GM18907 (cell line): ENCODE measurements at regions not wholly inside any gene's neighbourhood (a gene's known extent, or its start where the extent isn't known, plus 50 kb on each side); places are given as distances from the start of the nearest gene placed in this dataset.

ENCODE experiments used
- ATAC-seq: cut with Tn5 transposase; IDR thresholded peaks from one replicate; pipeline ENCODE4 v1.9.1; 2021; ENCODE audit warnings: mild to moderate bottlenecking, moderate library complexity; ENCODE audit not compliant: unreplicated experiment

GRCh38 chr10:125226005-125226404 is 65.6 kb upstream of the CTBP2 start:
- ATAC-seq = no peak

GRCh38 chr10:125225051-125225450 is 64.7 kb upstream of the CTBP2 start:
- ATAC-seq = no peak

GRCh38 chr10:125222515-125223308 is 62.3 kb upstream of the CTBP2 start:
- no peak for ATAC-seq

GRCh38 chr10:125221716-125222115 is 61.4 kb upstream of the CTBP2 start:
- ATAC-seq = no peak

GRCh38 chr10:125219776-125220175 is 59.4 kb upstream of the CTBP2 start:
- ATAC-seq = no peak

- no peak for ATAC-seq
These were observed 58.6 kb upstream of the CTBP2 start for GRCh38 chr10:125218967-125219366.

GRCh38 chr10:125217990-125218675 is 57.8 kb upstream of the CTBP2 start:
- ATAC-seq = no peak

- no peak for ATAC-seq
These were observed 56.5 kb upstream of the CTBP2 start for GRCh38 chr10:125216861-125217260.

- ATAC-seq = no peak
These were observed 55.9 kb upstream of the CTBP2 start for GRCh38 chr10:125216309-125216708.

GRCh38 chr10:125214283-125214570 is 53.9 kb upstream of the CTBP2 start:
- ATAC-seq = no peak

GRCh38 chr10:125213541-125214282 is 53.3 kb upstream of the CTBP2 start:
- no peak for ATAC-seq

GRCh38 chr10:125212150-125212809 is 51.9 kb upstream of the CTBP2 start:
- no peak for ATAC-seq
